ENCODE measurements at regions not wholly inside any gene's neighbourhood (a gene's known extent, or its start where the extent isn't known, plus 50 kb on each side); places are given as distances from the start of the nearest gene placed in this dataset.
"Not testable (repeated sequence)": the region's sequence is repeated elsewhere in the genome, so short reads cannot be mapped to it uniquely, and the experiment has no call there.

DNA sequence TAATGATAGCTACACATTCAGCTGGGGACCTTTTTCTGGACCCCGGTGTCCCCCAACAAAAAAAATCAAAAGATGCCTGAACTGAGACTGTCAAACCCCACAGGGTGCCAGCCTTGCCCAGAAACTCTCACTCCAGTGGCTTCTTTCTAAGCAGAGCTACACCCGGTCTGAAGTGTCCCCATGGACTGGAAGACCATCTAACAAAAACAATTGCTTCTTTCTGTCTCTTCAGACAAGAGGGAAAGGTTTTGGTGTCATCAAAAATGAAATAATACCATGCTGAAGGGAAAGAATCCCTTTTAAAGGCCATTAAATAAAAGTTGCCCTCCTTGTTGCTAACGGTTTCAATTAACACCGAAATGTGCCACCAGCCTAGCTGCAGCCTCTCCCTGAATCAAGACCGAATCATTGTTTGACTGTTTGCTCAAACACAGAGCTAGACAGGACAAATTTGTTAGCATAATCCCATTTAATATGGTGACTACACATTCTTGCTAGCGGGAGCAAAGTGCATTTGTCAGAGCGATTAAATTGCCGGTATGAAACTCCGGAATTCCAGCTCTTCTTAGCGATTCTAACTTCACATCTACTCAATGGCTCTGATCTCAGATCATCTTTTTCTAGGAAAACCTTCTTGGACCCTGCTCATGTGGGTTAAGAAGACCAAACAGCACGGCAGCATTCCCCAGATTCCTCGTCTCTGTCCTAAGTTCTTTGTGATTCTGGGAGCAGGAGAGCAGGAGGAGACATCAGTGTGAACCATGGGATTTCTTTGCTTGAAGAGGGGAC lies 397.5 kb upstream of the PRKCQ start:
- no peak for DNase-seq

DNA sequence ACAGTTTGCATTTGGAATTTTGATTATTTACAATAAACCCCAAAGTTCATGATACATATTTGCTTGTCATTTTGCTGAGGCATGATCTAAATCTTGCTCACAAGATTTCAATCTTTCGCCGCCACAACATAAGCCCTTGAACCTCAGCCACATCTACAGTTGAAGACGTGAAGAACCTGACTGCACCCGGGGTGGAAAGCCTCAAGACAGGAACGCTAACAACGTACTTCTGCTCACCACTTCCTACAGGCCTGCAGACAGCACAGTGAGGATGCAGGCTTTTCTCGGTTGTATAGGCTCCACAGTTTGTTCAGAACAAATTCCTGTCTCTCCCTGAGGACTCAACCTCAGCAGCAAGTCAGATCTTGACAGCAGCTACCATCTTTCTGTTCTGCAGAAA lies 393.8 kb upstream of the PRKCQ start:
- DNase-seq: peak; percentile 32

DNA sequence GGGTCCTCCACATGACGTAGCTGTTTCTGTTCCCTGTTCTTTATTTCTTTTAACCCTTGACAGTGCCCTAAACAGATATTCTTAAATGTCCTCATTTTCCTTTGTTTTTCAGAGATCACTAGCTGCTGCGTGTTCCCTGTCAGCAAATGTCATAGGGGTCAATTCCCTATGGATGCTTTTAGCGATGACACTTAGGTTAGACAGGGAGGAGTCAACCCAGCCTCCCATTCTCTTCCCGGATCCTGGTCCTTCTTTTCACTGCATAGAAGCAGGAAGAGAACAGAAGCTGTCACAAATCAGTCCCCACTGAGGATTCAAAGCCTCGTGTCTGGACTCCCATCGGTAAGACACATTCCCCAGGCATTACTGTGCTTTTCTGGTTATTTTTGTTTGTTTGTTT lies 392.1 kb upstream of the PRKCQ start:
- DNase-seq: no peak

DNA sequence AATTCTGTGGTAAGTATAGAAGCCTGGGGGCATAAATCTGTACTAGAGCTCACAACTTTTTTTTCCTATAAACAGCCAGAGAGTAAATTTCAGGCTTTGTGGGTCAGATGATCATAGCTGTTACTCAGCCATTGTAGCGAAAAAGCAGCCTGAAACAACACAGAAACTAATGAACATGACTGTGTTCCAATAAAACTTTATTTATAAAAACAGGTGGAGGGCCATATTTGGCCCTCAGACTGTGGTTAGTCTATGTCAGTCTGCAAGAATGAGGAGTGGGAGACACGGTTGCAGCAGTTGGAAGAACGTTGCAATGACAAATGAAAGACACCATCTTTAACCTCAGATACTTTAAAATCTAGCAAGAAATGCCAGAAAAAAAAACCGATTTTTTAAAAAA lies 389.6 kb upstream of the PRKCQ start:
- DNase-seq: no peak

DNA sequence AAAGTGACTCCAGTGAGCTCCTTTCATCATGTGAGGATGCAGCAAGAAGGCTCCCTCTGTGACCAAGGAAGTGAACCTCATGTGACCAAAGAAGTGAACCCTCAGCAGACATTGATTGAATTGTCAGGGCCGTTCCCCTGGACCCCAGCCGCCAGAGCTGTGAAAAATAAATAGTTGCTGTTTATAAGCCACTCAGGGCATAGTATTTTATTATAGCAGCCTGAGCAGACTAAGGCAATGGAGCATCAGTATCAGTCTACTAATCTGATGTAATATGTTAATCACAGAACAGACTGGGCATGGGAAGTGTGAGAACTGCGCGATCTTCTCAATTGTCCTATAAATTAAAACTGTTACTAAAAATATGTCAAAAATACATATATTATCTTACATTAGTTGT lies 384.5 kb upstream of the PRKCQ start:
- DNase-seq: no peak

DNA sequence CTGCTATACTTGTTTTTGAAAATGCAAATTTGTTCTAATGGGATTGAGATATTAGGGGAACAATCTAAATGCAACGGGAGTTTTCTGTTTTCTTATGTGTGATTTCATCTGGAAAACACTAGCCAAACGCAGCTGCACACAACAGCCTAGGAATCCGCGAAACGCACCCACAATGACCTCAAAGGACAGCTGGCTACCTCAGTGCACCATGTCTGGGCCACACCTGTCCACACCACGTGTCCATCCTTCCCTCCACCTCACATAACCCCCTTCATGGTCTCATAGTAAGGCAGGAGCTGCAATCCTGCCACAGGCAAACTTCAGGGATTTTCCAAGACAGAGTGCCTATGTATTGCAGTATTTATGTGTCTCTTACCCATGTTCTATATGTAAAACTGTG lies 382.5 kb upstream of the PRKCQ start:
- no peak for DNase-seq

DNA sequence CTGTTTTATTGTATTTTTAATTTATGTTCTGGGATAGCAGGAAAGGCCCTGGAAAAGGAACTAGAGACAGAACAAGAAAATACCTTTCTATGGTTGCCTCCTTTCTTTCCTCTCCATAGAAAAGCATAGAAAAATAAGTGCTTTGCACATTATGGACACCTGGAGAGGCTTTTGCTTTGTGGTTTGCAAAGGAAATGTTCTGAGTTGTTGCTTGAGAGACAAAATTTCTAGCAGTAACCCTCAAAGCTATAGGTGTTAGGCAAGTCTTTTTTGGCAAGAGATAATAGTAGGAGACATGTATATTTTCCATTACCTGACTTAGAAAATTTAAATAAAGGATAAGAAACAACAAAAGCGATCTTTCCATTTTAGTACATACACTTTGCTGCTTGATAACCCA lies 378.6 kb upstream of the PRKCQ start:
- peak; percentile 26 for DNase-seq

DNA sequence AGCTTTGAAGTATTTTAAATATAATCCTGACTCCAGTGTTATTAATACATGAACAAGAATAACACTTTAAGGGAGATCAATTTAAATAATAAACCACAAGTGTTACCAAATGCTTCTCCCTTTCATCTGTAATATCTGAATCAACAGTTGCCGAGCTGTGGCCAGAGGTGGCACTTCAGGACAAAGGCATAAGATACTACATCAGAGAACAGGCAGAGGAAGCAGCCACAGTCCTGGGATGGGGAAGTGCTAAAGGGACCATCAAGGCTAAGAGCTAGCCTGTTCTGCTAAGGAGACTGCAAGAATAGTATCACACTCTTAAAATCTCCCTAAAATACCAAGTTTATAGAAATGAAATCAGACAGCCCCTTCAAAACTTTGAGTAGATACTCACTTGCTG lies 378.2 kb upstream of the PRKCQ start:
- peak; percentile 13 for DNase-seq

DNA sequence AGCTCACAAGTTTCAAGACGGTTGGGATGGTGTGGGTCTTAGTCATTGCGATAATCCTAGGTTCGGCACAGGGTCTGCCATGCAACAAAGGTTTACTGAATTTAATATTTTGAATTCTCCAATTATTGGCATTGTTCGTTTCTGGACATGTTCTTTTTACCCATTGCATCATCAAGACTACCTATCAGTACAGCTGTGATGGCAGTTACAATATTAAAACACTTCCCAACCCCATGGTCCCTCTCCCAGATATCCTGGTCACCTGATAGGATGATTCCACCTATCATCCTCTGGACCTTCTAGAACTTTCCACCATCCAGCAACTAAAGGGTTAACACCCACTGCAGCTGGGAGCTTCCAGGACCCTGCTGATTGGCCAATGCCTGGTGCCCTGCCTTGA lies 377.8 kb upstream of the PRKCQ start:
- DNase-seq: no peak

DNA sequence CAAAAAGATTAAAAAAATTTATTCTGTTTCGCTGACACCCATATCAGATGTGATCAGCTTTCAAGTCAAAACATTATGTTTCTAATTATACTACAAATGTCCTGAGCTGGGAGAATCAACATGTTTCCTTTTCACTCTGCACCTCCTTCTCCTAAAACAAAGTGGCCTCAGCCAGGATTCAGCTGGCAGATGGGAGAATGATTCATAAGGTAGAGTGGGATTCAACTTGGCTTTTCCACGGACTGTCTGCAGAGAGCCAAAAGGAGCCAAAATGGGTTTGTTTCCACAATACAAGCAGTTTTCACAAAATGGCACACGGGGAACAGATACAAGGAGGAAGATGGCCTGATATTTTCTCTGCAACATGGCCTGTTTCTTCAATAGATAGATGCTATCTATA lies 376.5 kb upstream of the PRKCQ start:
- no peak for DNase-seq

DNA sequence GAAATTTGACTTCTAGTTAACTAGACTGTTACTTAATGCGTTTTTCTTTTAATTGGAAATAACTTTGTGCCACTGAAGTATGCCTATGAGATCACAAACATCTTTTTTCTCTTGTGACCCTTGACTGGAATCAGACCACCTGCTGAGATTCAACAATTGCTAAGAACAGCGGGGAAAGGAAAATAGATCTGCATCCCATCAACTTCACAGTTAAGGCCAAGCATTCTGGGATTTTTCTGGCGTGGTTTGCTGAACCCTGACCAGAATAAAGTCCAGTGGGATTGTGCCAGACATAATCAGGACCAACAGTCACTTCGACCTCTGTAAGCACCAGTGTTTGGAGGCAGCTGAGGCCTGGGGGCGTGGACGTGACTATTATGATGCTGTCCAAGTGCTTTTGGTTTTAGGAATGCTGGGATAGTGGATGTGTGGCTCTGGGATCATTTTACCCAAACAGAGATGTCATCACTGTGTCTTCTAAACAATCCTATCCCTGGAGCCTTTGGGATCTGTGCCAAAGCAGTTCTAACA lies 373.3 kb upstream of the PRKCQ start:
- no peak for DNase-seq

DNA sequence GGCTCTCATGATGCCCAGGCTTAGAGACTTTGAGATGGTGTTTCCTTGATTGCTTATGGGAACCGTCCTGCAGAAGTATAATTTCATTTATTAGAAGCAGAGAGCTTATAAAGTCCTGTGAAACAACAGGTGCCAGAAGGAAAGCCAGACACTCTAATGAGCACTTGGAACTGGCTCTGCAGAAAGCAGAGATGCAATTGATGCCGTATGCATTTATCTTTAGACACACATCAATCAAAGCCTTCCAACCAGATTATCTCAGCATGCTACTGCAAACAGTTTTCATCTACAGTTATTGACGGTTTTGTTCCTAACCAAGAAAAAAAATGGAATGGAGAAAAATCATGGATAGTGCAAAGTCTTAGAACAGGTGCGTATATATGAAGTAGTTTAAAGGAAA lies 371.7 kb upstream of the PRKCQ start:
- no peak for DNase-seq

DNA sequence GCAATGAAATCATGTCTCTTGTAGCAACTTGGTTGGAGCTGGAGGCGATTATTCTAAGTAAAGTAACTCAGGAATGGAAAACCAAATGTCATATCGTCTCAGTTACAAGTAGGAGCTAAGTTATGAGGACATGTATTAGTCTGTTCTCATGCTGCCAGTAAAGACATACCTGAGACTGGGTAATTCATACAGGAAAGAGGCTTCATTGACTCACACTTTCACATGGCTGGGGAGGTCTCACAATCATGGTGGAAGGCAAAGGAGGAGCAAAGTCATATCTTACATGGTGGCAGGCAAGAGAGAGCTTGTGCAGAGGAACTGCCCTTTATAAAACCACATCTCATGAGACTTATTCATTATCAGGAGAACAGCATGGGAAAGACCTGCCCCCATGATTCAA lies 370.1 kb upstream of the PRKCQ start:
- DNase-seq: no peak

DNA sequence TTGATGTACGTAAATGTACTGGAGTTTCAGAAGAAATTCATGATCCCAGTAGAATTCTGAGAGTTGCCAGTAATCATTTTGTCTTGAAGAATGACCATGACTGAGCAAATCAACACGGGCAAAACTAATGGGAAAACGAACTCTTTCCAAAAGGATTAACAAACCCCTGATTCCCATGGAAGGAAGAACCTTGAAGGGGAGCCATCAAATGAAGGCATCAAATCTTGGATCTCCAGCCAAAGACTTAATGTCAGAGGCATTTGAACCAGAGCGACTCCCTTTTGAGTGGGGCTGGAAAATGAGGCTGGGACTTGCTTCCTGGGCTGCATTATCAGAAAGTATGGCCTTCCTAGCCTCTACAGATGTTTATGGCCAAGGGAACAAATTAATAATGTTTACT lies 364.4 kb upstream of the PRKCQ start:
- no peak for DNase-seq

DNA sequence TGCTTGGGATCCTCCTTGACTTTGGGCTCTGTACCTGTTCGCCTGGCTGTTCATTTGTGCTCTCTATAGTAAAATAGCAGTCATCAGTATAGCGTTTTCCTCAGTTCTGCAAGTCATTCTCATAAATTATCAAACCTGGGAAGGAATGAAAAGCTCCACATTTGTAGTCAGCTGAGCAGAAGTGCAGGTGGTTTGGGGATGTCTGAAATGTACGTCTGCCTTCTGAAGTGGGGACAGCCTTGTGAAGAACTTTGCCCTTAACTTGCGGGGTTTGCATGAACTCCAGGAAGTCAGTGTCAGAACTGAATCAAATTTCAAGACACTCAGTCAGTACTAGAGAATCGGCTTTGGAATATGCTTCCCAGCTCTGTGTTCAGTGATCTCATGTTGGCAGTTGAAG lies 358.3 kb upstream of the PRKCQ start:
- DNase-seq: no peak

DNA sequence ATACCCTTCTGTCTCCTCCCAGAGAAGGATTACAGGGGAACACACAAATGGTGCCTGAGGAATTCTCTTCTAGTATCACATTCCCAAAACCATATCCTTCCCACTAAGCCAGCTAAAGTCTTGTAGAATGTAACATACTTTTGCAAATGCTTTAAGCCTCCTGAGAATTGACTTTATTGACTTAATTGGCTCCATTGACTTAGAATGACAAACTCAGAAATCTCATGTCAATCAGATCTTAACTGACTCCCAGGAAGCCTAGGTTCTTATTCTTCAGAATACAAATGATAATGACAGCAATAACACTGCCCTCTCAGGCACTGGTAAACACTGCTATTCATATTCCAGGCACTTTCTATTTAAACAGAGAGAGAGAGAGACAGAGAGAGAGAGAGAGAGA lies 356.9 kb upstream of the PRKCQ start:
- no peak for DNase-seq

DNA sequence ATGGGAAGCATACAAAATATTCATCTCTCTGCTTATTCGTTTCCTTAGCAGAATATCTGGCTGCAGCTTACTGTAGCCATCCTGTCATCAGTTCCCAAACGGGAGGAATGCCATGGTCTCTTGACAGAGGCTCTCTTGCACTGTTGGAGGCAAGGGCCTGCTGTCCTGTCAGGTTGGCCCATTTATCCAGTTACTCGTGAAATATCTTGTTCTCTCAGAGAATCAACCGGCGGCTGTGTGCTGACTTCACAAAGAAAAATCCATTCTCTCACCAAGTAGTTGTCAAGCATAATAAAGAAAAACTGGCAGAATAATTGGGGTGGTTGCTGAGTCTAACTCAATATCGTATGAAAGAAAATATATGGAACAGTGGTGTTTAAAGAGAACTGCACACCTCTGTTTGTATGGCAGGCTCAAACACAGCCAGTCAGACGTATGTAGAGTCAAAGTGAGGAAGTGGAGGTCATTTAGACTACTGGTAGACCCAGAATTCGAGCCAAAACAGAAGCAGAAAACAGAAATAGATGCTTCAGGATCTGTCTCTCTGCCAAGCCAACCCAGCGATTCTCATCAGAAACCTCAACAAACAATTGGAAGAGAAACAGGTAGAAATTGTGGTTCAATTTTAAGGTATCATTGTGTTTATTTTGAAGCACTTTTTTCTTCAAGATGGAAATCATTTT lies 349.2 kb upstream of the PRKCQ start:
- peak; percentile 30 for DNase-seq

DNA sequence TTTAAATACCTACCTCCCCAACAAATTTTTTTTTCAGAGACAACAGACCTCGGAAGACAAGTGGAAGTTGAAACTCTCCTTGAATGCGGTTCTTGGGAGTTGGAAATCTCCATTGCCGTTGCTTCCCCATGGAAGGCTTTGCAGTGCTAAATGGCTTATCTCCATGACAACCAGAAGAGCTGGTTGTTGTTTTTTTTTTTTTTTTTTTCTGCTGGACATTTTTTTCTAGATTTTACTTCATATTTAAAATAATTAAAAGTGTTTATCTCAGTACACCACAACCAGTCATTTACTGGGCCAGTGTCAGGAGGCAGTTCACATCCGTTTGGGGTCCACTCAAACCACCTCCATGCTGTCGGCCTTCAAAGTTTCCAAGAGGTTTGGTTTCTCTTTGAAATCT lies 348.5 kb upstream of the PRKCQ start:
- peak; percentile 48 for DNase-seq

DNA sequence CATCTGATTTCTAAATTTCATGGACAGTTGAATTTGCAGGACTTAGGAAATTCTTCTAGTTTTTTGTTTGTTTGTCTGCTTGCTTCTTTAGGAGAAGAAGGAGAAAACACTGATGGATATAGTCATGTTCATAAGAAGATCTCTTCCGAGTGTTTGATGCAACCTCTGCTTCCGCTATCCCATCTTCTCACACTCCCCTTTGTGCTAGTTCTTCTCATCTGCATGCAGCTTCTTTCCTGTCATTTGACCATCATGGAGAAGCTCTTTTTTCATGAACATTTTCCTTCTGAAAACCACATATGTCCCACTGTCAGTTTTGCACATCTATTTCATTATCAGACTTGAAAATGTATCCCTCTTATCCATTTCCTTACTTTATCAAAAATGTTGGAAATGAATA lies 346.9 kb upstream of the PRKCQ start:
- DNase-seq: no peak

DNA sequence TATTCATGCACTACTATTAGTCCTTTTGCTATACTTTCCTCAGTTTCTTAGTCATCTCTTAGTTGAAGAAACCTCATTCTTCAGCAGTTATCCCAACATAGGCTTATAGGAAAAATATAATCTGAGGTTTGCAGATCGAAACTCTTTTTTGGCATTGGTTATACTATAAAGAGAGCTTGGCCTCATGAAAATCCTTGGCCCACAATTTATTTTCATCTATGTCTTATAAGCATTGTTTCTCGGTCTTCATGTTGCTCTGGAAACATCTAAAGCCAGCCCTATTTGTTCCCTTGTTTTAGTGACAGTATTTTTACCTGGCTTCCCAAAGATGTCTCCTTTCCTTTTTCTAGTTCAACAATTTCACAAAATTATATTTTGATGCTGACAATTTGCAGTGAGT lies 345.1 kb upstream of the PRKCQ start:
- no peak for DNase-seq

DNA sequence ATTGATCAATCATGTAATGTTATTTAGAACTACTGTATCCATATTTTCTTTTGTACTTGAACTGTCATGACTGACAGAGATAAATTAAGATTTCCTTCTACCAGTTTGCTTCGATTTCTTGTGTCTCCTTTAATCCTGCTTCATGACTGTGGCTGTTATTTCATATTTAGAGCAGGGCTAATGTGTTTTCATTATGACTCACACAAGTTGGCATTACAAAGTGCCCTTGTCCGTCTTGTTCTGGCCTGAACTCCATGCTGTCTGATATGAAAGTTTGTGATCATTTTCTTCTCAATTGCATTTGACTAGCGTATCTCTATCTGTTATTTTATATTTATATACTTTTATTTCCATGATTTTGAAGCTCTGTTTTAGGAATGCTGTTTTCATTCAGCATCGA lies 344.1 kb upstream of the PRKCQ start:
- DNase-seq: no peak

DNA sequence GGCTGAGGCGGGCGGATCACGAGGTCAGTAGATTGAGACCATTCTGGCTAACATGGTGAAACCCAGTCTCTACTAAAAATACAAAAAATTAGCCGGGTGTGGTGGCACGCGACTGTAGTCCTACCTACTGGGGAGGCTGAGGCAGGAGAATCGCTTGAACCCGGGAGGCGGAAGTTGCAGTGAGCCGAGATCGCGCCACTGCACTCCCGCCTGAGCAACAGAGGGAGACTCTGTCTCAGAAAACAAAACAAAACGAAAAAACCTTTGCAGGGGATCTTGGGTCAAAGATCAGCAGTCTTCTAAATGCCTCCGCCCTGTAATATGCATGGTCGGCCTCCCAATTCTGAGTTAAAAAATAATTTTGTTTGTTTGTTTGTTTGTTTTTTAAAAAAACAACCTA lies 340.9 kb upstream of the PRKCQ start:
- DNase-seq: not testable (repeated sequence)

DNA sequence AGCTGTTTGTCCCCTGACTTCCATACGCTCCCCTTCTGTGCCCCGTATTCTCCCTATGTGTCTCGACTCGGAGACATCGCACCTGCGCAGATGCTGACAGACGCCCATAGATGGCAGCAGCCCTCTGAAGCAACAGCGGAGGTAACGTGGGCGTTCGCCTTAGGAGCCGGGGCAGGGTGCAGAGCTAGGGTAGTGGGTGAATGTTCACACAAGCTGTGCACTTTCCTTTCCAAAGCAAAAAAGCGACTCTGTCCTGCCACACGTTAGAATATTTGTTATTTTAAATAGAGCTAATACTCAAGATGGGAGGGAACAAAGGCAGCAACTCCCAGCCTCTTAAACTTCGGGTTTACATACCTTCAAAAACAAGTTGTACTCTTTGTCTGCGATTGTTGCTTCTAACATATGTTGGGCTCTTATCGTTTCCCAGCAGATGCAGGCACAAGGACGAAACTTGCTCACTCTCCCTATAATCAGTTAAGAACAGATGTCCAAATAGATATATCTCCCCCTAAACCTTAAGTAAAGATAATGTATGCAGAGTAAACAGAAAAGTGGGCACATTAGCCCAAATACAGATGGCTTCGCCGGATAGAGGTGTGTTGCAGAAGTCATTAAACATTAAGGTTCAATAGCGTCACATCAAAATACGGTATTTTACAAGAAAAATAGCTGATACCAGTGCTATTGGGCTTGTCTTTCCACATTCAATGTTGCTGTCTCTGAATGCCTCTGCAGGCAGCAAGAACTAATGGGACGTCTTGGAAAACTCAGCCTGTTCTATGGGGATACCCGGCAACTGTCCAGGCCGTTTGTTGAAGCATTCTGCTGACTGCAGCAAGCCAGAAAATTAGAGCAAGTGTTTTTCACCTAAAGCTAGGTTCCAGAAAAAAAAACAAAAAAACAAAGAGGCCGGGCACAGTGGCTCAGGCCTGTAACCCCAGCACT lies 340.3 kb upstream of the PRKCQ start:
- DNase-seq: peak; percentile 80
